ENCODE measurements at regions not wholly inside any gene's neighbourhood (a gene's known extent, or its start where the extent isn't known, plus 50 kb on each side); places are given as distances from the start of the nearest gene placed in this dataset.

- Histone ChIP-seq H3K27me3 (ENCODE audit: control insufficient read depth, insufficient read depth, low read length) (no peaks in the 10 kb centered on the region), H3K4me2 (ENCODE audit: low read length) (no peak overlapping the region), H3K79me2 (no peaks in the 10 kb centered on the region), H3K36me3 (ENCODE audit: control insufficient read depth, insufficient read depth, low read length) (no peaks in the 10 kb centered on the region), H3K4me3 (ENCODE audit: low read depth, low read length) (no peak overlapping the region), H3K9ac (no peak overlapping the region), H3K27ac (no peak overlapping the region), H2AFZ (no peak overlapping the region), H3K9me3 (ENCODE audit: control insufficient read depth, low read length) (no peaks in the 10 kb centered on the region), H3K4me1 (no peaks in the 10 kb centered on the region)
- no peak for TF ChIP-seq CTCF (IDR thresholded peaks at IDR 0.05)
Observed at GRCh38 chr11:37503411-37504059, 905.5 kb upstream of the RAG2 start.

DNA sequence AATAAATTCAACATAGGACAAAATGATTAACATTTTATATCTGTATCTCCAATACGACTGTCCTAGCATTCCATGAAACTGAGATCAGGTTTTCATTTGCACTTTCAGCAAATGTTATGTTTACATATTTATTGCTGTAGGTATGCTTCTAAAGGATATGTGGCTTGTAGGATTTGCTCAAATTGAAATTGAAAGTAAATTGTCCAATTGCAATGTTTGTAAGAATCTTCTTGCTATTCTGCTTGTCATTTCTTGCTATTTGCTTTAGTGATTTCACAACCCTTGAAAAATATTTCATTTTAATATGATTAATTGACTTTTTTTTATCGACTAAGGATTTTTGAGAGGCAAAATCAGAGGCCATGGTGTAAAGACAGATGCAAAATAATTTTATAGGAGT, 904.2 kb upstream of the RAG2 start:
- no peak for TF ChIP-seq CTCF (IDR thresholded peaks at IDR 0.05)
- no peak overlapping the region for H3K27ac ChIP-seq

DNA sequence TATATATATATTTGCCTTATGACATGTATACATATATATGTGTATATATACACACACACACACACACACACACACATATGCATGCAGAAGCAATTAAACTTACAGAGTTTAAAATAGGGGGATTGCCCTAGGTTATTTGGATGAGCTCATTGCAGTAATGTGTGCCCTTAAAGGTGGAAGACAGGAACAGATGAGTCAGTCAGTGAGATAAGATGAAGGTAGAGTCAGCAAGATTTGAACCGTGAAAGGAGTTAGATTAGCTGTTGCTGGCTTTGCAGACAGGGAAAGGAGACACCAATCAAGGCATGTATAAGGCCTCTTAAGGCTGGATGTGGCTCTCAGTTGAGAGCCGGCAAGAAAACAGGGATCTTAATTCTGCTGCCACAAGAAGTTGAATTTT, 902.4 kb upstream of the RAG2 start:
- no peaks in the 10 kb centered on the region for H3K79me2 ChIP-seq
- peak overlapping the region; percentile 37 for H3K27ac ChIP-seq
- H3K9ac ChIP-seq = no peak overlapping the region
- H3K4me2 ChIP-seq (ENCODE audit: low read length) = no peak overlapping the region
- no peaks in the 10 kb centered on the region for H3K27me3 ChIP-seq (ENCODE audit: control insufficient read depth, insufficient read depth, low read length)
- H3K4me1 ChIP-seq = no peaks in the 10 kb centered on the region
- H3K36me3 ChIP-seq (ENCODE audit: control insufficient read depth, insufficient read depth, low read length) = no peaks in the 10 kb centered on the region
- H2AFZ ChIP-seq = no peak overlapping the region
- H3K9me3 ChIP-seq (ENCODE audit: control insufficient read depth, low read length) = no peaks in the 10 kb centered on the region
- TF ChIP-seq CTCF (IDR thresholded peaks at IDR 0.05) = no peak
- peak overlapping the region; percentile 1 for H3K4me3 ChIP-seq (ENCODE audit: low read depth, low read length)

More for the DNA sequence above, 904.2 kb upstream of the RAG2 start:
- no peaks in the 10 kb centered on the region for H3K79me2 ChIP-seq
- no peaks in the 10 kb centered on the region for H3K36me3 ChIP-seq (ENCODE audit: control insufficient read depth, insufficient read depth, low read length)
- H2AFZ ChIP-seq = no peak overlapping the region
- H3K27me3 ChIP-seq (ENCODE audit: control insufficient read depth, insufficient read depth, low read length) = no peaks in the 10 kb centered on the region
- no peak overlapping the region for H3K4me2 ChIP-seq (ENCODE audit: low read length)
- H3K9me3 ChIP-seq (ENCODE audit: control insufficient read depth, low read length) = no peaks in the 10 kb centered on the region
- no peak overlapping the region for H3K9ac ChIP-seq
- H3K4me1 ChIP-seq = no peaks in the 10 kb centered on the region
- no peak overlapping the region for H3K4me3 ChIP-seq (ENCODE audit: low read depth, low read length)

GRCh38 chr11:37497326-37497725, 899.3 kb upstream of the RAG2 start:
- H3K4me1 ChIP-seq = no peaks in the 10 kb centered on the region
- no peaks in the 10 kb centered on the region for H3K27me3 ChIP-seq (ENCODE audit: control insufficient read depth, insufficient read depth, low read length)
- H3K9me3 ChIP-seq (ENCODE audit: control insufficient read depth, low read length) = no peaks in the 10 kb centered on the region
- no peaks in the 10 kb centered on the region for H3K36me3 ChIP-seq (ENCODE audit: control insufficient read depth, insufficient read depth, low read length)
- H3K4me3 ChIP-seq (ENCODE audit: low read depth, low read length) = no peak overlapping the region
- no peak overlapping the region for H3K4me2 ChIP-seq (ENCODE audit: low read length)
- no peak for TF ChIP-seq CTCF (IDR thresholded peaks at IDR 0.05)
- H3K27ac ChIP-seq = no peak overlapping the region
- no peak overlapping the region for H3K9ac ChIP-seq
- no peak overlapping the region for H2AFZ ChIP-seq
- no peaks in the 10 kb centered on the region for H3K79me2 ChIP-seq

- no peak overlapping the region for H3K4me2 ChIP-seq (ENCODE audit: low read length)
- H3K4me3 ChIP-seq (ENCODE audit: low read depth, low read length) = no peak overlapping the region
- no peak overlapping the region for H2AFZ ChIP-seq
- no peaks in the 10 kb centered on the region for H3K9me3 ChIP-seq (ENCODE audit: control insufficient read depth, low read length)
- H3K9ac ChIP-seq = no peak overlapping the region
- H3K27me3 ChIP-seq (ENCODE audit: control insufficient read depth, insufficient read depth, low read length) = no peaks in the 10 kb centered on the region
- no peaks in the 10 kb centered on the region for H3K36me3 ChIP-seq (ENCODE audit: control insufficient read depth, insufficient read depth, low read length)
- H3K4me1 ChIP-seq = no peaks in the 10 kb centered on the region
- TF ChIP-seq CTCF (IDR thresholded peaks at IDR 0.05) = no peak
- H3K27ac ChIP-seq = no peak overlapping the region
- no peaks in the 10 kb centered on the region for H3K79me2 ChIP-seq
Observed at GRCh38 chr11:37496201-37496600, 898.2 kb upstream of the RAG2 start.
